SK-N-DZ (cell line): ENCODE measurements at regions not wholly inside any gene's neighbourhood (a gene's known extent, or its start where the extent isn't known, plus 50 kb on each side); places are given as distances from the start of the nearest gene placed in this dataset.
"Not testable (repeated sequence)": the region's sequence is repeated elsewhere in the genome, so short reads cannot be mapped to it uniquely, and the experiment has no call there.

Experiments used
- DNase-seq: peaks from one replicate; pipeline ENCODE4 v3.0.0-alpha.2; 2015; ENCODE audit warnings: low spot score

DNA sequence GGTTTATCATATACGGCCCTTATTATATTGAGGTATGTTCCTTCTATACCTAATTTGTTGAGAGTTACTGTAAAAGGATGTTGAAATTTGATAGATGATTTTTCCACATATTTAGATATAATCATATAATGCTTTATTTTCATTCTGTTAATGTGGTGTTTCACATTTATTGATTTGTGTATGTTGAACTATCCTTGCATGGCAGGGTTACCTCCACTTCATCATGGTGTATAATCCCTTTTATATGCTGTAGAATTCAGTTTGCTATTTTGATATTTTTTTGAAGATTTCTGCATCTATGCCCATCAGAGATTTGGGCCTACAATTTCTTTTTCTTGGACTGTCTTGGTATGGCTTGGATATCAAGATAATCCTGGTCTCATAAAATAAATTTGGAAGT lies 355.5 kb downstream of the EDEM1 start:
- DNase-seq = no peak

- no peak for DNase-seq
Measured at GRCh38 chr3:5545719-5546118, 358.2 kb downstream of the EDEM1 start.

DNA sequence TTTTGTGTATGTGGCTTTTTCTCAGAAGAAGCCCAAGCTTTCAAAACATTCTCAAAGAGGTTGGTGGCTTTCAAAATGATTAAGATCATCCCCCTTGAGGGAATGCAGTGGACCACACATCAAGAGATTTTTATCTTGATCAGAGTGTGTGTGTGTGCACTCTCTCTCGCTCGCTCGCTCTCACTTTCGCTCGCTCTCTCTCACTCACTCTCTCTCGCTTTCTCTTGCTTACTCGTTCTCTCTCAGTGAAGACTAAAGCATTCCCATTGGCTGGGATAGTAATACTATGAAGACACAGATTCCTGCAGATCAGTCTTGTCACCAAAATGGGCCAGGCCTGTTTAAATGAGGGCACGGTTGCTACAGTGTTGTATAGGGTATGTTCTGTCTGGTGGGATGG lies 365.7 kb downstream of the EDEM1 start:
- DNase-seq = no peak

DNA sequence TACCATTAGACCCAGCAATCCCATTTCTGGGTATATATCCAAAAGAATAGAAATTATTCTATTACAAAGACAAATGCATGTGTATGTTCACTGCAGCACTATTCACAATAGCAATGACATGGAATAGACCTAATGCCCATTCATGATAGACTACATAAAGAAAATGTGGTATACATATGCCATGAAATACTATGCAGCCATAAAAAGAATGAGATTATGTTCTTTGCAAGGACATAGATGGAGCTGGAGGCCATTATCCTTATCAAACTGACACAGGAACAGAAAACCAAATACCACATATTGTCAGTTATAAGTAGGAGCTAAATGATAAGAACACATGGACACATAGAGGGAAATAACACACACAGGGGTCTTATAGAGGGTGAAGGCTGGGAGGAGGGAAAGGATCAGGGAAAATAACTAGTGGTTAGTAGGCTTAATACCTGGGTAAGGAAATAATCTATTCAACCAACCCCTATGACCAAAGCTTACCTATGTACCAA lies 366.8 kb downstream of the EDEM1 start:
- DNase-seq = no peak

DNA sequence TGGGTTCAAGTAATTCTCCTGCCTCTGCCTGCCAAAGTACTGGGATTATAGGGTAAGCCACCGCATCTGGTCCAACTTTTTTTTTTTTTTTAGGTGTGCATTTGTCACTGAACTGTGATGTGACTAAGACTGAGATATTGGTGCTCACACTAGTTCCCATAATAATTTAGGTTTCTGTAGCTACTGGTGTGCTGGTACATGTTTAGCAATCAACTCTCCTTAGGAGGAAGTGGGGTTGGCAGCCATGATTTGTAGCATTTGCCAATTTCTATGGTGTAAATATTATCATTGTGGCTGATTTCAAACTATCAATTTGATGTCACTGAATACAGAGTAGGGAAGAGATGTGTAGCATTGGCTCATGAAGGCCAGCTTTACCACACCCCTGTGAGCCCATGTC lies 372.7 kb downstream of the EDEM1 start:
- no peak for DNase-seq

- DNase-seq = no peak
Measured at GRCh38 chr3:5563537-5564277, 376.2 kb downstream of the EDEM1 start.

- no peak for DNase-seq
Measured at GRCh38 chr3:5564278-5564666, 376.8 kb downstream of the EDEM1 start.

DNA sequence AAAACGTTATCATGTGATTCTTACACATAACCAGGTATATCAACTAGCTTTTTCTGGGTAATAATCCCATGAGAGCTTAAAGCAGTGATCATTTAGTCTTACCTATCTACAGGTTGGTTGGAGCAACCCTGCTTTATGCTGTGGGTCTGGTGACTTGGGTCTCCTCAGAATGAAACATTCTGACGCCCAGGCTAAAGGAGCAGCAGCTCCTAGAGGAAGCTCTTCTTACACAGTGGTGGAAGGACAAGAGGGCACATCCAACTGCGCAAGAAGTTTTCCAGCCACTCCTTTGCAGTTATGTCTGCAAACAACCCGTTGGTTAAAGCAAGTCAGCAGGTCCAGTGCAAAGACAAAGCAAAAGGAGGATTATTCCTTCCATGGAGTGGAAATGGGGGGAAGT lies 377.5 kb downstream of the EDEM1 start:
- no peak for DNase-seq

GRCh38 chr3:5567113-5567512 lies 379.6 kb downstream of the EDEM1 start:
- no peak for DNase-seq

- DNase-seq = no peak
Measured at GRCh38 chr3:5568451-5568850, 380.9 kb downstream of the EDEM1 start.

- DNase-seq = no peak
Measured at GRCh38 chr3:5569152-5569551, 381.6 kb downstream of the EDEM1 start.

GRCh38 chr3:5572168-5572567 lies 384.7 kb downstream of the EDEM1 start:
- DNase-seq = no peak

DNA sequence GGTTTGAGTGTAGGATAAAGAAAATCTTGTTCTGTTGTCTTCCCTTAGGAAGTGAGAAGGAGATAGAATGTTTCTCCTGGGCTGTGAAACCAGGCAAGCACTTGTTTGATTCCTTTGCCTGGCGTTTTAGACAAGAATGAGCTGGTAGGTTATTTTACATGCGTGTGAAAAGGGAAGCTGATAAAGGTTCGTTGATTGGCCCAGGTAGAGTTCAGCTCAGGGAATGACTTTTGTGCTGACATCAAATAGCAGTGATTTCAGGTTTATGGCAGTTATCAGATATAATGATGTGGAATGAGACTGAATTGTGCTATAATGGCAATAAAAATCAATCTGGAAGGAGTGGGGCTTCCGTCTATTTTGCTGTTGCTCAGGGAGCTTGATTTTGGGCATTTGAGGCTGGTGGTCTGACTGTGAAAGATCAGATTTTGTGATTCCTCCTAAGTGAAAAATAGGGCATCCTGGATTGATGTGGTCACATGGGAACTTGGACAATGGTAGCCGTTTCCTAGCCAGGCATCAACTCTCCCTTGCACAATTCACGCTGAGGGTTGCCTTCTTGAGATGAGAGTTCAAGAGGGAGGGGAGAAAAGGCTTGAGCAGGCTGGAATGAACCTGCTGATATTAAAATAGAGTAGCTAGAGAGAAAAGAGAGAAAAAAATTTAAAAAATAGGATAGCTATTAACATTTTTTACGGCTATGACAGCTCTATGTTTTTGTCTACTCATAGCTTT lies 388.9 kb downstream of the EDEM1 start:
- no peak for DNase-seq

- no peak for DNase-seq
Measured at GRCh38 chr3:5579139-5579602, 391.7 kb downstream of the EDEM1 start.

- no peak for DNase-seq
Measured at GRCh38 chr3:5579946-5580345, 392.4 kb downstream of the EDEM1 start.

- DNase-seq = no peak
Measured at GRCh38 chr3:5580826-5581225, 393.3 kb downstream of the EDEM1 start.

DNA sequence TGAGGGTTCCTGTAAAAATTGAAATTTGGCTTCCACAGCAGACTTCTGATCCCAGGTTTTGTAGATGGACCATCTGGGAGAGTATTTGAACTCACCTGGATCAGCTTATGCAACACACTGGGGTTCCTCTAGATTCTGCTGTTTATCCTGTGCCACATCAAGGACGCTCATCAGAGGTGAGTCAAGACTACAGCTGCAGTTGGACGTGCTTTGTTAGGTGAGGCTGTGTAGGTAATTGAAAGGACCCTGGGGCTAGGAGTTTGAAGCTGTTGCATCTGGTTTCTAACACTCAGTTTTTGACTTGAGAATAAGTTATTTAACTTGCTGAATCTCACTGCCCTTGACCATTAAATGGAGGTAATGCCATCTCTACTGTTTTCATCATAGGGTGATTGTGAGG lies 394.2 kb downstream of the EDEM1 start:
- no peak for DNase-seq

DNA sequence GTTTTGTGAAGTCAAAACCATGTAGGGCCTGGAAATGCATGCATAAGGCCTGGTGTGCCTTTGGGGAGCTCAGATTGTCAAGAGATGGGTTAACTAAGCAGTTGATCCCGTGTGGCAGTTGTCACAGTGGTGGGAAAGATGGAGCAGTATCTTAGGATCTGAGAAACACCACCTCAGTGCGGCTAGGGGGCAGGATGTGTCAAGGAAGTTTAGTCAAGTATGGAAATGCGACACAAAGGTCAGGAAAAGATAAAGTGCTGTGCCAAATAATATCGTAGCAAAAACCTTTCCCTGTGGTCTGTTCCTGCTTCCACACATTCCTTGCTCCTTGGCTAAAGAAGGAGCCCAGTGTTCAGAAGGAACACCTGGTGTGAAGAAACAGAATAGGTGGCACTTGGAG lies 396.4 kb downstream of the EDEM1 start:
- no peak for DNase-seq

- DNase-seq = no peak
Measured at GRCh38 chr3:5585085-5585484, 397.6 kb downstream of the EDEM1 start.

DNA sequence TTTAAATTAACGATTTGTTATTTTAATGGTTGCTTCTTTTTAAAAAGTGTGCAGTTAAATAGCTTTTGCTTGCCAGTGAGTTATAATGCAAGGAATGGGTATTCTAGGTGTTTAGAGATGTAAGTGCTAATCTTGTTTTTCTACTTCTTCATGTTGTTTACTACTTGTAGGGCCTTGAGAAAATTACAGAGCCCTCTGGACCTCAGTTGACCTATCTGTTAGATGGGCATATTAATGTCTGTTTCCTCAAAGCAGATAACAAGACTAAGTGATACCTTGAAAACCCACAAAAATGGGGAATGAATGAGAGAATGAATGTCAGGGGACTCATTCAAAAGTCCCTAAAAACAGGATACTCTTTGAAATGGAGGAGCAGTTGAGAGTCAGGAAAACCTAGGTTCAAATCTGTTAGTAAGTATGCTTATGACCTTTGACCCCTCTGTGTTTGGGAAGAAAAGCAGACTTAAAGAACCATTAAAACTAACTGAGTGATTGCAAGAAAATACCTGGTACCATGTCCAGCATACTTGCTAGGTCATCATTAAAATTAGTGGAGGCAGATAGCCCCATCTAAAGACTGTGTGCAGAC lies 419.5 kb downstream of the EDEM1 start:
- no peak for DNase-seq

- DNase-seq = no peak
Measured at GRCh38 chr3:5607581-5607980, 420.1 kb downstream of the EDEM1 start.

- not testable (repeated sequence) for DNase-seq
Measured at GRCh38 chr3:5608971-5609370, 421.5 kb downstream of the EDEM1 start.

- no peak for DNase-seq
Measured at GRCh38 chr3:5613599-5613998, 426.1 kb downstream of the EDEM1 start.
